GM12878 (cell line): ENCODE measurements at regions not wholly inside any gene's neighbourhood (a gene's known extent, or its start where the extent isn't known, plus 50 kb on each side); places are given as distances from the start of the nearest gene placed in this dataset.

Experiments used
- ATAC-seq: fragments of 200-7000 bp; cut with Tn5 transposase; 3 replicates; pipeline ENCODE4 v1.9.1; 2020; ENCODE audit warnings: mild to moderate bottlenecking, moderate library complexity
- BruUV-seq: library from RNA; stranded (reverse); fragments of 400-500 nt; replicated peaks from 2 replicates; lab custom pipeline; 2021; lab: Mats Ljungman, UMichigan
- CTCF ChIA-PET: fragments of 300-600 bp; sonication (Branson Sonifier 250); formaldehyde crosslinking; extraction: SDS; loops from one replicate; lab custom pipeline; 2021; ENCODE audit warnings: inconsistent platforms; lab: Yijun Ruan, JAX
- POLR2A ChIA-PET: fragments of 350-600 bp; formaldehyde crosslinking; extraction: SDS; loops from one replicate; lab custom pipeline; 2021; ENCODE audit warnings: inconsistent platforms; lab: Charles Lee
- RAD21 ChIA-PET: fragments of 300-600 bp; sonication (Branson Sonifier 250); formaldehyde crosslinking; loops from one replicate; lab custom pipeline; 2023; ENCODE audit warnings: antibody characterized with exemption; ENCODE audit not compliant: unreplicated experiment; lab: Charles Lee
- SMC1A ChIA-PET: fragments of 300-600 bp; sonication (Branson Sonifier 250); formaldehyde crosslinking; loops from one replicate; lab custom pipeline; 2023; ENCODE audit not compliant: unreplicated experiment, uncharacterized antibody; lab: Charles Lee
- DNase-seq: peaks from one replicate; pipeline ENCODE4 v3.0.0-alpha.2; 2011; ENCODE audit warnings: low read depth, low spot score
- FAIRE-seq: peaks from 3 replicates; lab custom pipeline; 2011; peaks lifted over from hg19 to GRCh38; lab: Jason Lieb, UNC
- H2AFZ ChIP-seq: 2 replicates; pipeline ENCODE4 v1.6.0; 2011; ENCODE audit warnings: low read depth, low read length, control low read depth; ENCODE audit not compliant: control insufficient read depth
- H3K27ac ChIP-seq: 2 replicates; pipeline ENCODE4 v1.5.1; 2011; ENCODE audit warnings: control low read depth; ENCODE audit not compliant: control insufficient read depth, insufficient read depth
- H3K27me3 ChIP-seq, 2 experiments: replicated peaks in 1 of 2; 2 replicates each; pipeline versions ENCODE4 v1.6.0 to v1.6.1; 2011; ENCODE audit warnings: low read length in 1 of 2; ENCODE audit not compliant: control insufficient read depth in 2 of 2, insufficient read depth in 2 of 2
- H3K36me3 ChIP-seq, 2 experiments: 2 replicates each; pipeline ENCODE4 v1.5.1; 2011; ENCODE audit warnings: low read length in 1 of 2; ENCODE audit not compliant: control insufficient read depth in 2 of 2, insufficient read depth in 2 of 2
- H3K4me1 ChIP-seq: 2 replicates; pipeline ENCODE4 v1.6.1; 2011; ENCODE audit warnings: mild to moderate bottlenecking, low read length, moderate library complexity, mixed read lengths; ENCODE audit not compliant: control insufficient read depth, insufficient read depth
- H3K4me2 ChIP-seq: 2 replicates; pipeline ENCODE4 v1.6.0; 2011; ENCODE audit warnings: control low read depth; ENCODE audit not compliant: control insufficient read depth, insufficient read depth
- H3K4me3 ChIP-seq: fragments of 200-600 bp; sonication (generic); 2 replicates; pipeline ENCODE4 v1.5.1; 2016
- H3K79me2 ChIP-seq: 2 replicates; pipeline ENCODE4 v1.6.0; 2011; ENCODE audit warnings: low read length; ENCODE audit not compliant: control insufficient read depth, insufficient read depth
- H3K9ac ChIP-seq: 2 replicates; pipeline ENCODE4 v1.8.0; 2011; ENCODE audit warnings: low read length, control low read depth, mixed read lengths; ENCODE audit not compliant: control insufficient read depth, insufficient read depth
- H3K9me3 ChIP-seq: replicated peaks from 3 replicates; pipeline ENCODE4 v1.5.1; 2011; ENCODE audit warnings: mild to moderate bottlenecking, low read length; ENCODE audit not compliant: control insufficient read depth, insufficient read depth
- H4K20me1 ChIP-seq: 2 replicates; pipeline ENCODE4 v1.6.0; 2011; ENCODE audit not compliant: control insufficient read depth, insufficient read depth
- BCL11A ChIP-seq: IDR thresholded peaks from 2 replicates; pipeline ENCODE4 v1.6.1; 2011; ENCODE audit warnings: low read depth, low read length
- HCFC1 ChIP-seq: fragments of 150-350 bp; IDR thresholded peaks from 2 replicates; pipeline ENCODE4 v1.6.1; 2014; ENCODE audit warnings: low read length
- NFYB ChIP-seq: IDR thresholded peaks from 2 replicates; pipeline ENCODE4 v1.6.1; 2011; ENCODE audit warnings: low read depth, mild to moderate bottlenecking, low read length, improper control_type of control experiment, moderate library complexity; ENCODE audit not compliant: insufficient read depth
- NRF1 ChIP-seq: conservative IDR thresholded peaks from 2 replicates; pipeline ENCODE4 v1.6.1; 2011; ENCODE audit warnings: mild to moderate bottlenecking, low read depth, low read length, improper control_type of control experiment
- SRF ChIP-seq, 2 experiments: IDR thresholded peaks; 2 replicates each; pipeline ENCODE4 v1.6.1; 2011; ENCODE audit warnings: low read depth in 2 of 2, low read length in 2 of 2, mild to moderate bottlenecking in 1 of 2, moderate library complexity in 1 of 2
- WGBS: methylation state at CpG from one replicate; pipeline ENCODE4 v1.1.6; 2016; ENCODE audit warnings: low lambda C conversion rate; ENCODE audit not compliant: insufficient replicate concordance, insufficient coverage; ENCODE audit errors: missing lambda C conversion rate; 5-methylcytosine and 5-hydroxymethylcytosine counted together
- in situ Hi-C: fragments of 300-500 bp; cut with MboI; formaldehyde crosslinking; loops from 9 replicates; pipeline ENCODE4 v1.14.3; 2018; ENCODE audit warnings: mixed read lengths
- intact Hi-C: fragments of 100-400 bp; cut with micrococcal nuclease; formaldehyde crosslinking; loops from one replicate; pipeline ENCODE4 v1.14.2; 2022; ENCODE audit not compliant: unreplicated experiment
- TF ChIP-seq, protein P1 (sequence below): fragments of 450-650 bp; formaldehyde crosslinking; IDR thresholded peaks from 2 replicates; pipeline ENCODE4 v1.4.0; 2022; ENCODE audit warnings: mild to moderate bottlenecking, moderate library complexity

DNA sequence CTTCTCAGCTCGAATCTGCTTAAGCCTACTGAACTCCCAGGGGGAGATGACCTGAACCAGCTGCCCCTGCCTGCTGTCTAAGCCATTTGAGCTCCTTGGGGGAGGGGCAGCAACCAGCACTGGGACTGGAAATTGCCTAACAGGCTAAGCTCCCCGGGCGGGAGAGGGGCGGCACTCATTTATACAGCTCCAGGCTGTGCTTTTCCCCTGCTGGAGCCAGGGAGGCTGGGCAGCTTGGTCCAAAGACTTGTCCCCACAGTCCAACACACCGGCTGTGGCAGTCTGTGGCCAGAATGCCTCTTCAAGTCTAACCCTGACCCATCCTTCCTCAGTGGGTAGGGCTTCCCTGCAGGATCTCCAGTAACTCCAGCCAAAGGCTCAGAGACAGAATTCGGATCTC is 1241.5 kb downstream of the ROBO2 start:
- BruUV-seq, result no TSS peak
- ATAC-seq, result no peak
- Histone ChIP-seq H2AFZ (no peak overlapping the region), H3K79me2 (no peaks in the 10 kb centered on the region), H4K20me1 (no peaks in the 10 kb centered on the region), H3K9ac (no peak overlapping the region), H3K9me3 (no peaks in the 10 kb centered on the region; the same call in 2 of the 3 replicates), H3K36me3 (no peaks in the 10 kb centered on the region), H3K4me2 (no peak overlapping the region), H3K4me3 (no peak overlapping the region), H3K27ac (no peak overlapping the region), H3K4me1 (peaks cover 7% of the 10 kb centered on the region), H3K27me3 (no peaks in the 10 kb centered on the region; a peak in 1 of 4 replicates)
- in situ Hi-C loops, result no loop called here
- ChIA-PET SMC1A (no interaction called here), RAD21 (no interaction called here), POLR2A (no interaction called here), CTCF (no interaction called here)
- DNase-seq, result no peak
- intact Hi-C loops, result no loop called here
- TF ChIP-seq HCFC1 (no peak), NRF1 (no peak), NFYB (no peak), BCL11A (no peak), SRF (IDR thresholded peaks at IDR 0.05; ENCODE audit: low read depth in 2 of 2, low read length in 2 of 2) (no peak)
- TF ChIP-seq, protein P1, sequence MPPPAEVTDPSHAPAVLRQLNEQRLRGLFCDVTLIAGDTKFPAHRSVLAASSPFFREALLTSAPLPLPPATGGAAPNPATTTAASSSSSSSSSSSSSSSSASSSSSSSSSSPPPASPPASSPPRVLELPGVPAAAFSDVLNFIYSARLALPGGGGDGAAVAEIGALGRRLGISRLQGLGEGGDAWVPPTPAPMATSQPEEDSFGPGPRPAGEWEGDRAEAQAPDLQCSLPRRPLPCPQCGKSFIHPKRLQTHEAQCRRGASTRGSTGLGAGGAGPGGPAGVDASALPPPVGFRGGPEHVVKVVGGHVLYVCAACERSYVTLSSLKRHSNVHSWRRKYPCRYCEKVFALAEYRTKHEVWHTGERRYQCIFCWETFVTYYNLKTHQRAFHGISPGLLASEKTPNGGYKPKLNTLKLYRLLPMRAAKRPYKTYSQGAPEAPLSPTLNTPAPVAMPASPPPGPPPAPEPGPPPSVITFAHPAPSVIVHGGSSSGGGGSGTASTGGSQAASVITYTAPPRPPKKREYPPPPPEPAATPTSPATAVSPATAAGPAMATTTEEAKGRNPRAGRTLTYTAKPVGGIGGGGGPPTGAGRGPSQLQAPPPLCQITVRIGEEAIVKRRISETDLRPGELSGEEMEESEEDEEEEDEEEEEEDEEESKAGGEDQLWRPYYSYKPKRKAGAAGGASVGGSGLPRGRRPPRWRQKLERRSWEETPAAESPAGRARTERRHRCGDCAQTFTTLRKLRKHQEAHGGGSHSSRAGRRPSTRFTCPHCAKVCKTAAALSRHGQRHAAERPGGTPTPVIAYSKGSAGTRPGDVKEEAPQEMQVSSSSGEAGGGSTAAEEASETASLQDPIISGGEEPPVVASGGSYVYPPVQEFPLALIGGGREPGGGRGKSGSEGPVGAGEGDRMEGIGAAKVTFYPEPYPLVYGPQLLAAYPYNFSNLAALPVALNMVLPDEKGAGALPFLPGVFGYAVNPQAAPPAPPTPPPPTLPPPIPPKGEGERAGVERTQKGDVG (CRISPR knock-in tag), result no peak
- WGBS, result 55% methylated on average over 6 of the region's 6 CpGs
- FAIRE-seq, result no peak
